Stimulated activated CD4-positive, alpha-beta T cell treated with anti-CD3 and anti-CD28 coated beads, Interleukin-15, amount 100 ng/mL, for 24 hours (primary cell): ENCODE measurements at regions not wholly inside any gene's neighbourhood (a gene's known extent, or its start where the extent isn't known, plus 50 kb on each side); places are given as distances from the start of the nearest gene placed in this dataset.

Experiments
- DNase-seq: peaks from one replicate; pipeline ENCODE4 v3.0.0-alpha.2; 2020

DNA sequence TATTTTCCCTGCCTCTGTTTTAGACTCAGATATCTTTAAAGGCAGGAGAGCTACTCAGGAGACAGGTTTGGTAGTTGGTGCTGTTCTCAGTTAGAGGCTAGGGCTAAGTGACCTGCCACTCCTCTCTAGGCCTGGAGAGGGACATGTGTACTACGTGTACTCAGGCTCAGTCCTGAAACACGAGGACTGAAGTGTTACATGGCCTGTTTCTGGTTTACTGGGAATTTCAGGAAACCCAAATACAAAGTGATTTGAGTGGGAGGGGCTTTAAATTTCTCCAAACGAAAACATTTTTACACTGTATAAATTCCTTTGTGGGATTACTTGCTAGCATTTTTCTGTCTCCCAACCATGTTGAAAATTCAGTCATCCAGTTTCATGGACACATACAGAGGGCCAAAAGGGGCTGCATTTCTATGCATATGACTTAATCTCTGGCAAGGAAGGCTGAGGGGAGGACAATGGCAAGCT, 343.3 kb downstream of the CYP26B1 start:
- no peak for DNase-seq

DNA sequence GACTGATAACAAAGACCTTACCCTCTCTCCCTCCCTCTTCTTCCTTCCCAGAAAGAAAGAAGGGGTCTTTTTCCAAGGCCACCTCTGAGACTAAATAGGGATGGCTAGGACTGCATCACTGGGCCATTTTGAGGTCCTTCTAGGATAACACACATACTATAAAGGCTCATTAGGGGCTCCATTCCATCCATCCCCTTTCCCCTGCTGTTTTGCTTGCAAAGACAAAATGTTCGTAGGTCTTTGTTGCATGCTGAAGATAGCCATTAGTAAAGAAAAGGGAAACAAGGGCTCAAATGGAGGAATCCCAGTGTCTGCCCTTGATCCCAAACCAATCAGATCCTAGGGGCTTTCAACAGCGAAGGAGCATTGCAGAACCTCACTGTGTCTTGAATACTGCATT, 344.3 kb downstream of the CYP26B1 start:
- DNase-seq: no peak

DNA sequence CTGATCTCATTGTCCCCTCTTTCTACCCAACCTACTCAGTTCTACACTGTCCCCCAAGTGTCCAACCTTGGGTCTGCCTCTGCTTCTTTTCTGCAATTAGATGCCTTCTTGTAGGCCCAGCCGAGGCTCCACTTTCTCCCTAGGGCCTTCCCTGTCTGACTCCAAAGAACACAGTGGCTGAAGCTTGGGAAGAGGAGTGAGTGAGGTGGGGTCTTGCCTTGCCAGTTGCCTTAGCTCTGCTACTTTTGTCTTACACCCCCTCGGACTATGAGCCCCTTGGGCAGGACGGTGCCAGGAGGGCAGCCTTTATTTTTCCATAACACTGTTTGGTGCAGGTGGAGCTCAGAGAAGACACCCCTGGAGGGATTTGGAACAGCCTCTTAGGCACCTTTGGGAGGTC, 345.1 kb downstream of the CYP26B1 start:
- DNase-seq: no peak

DNA sequence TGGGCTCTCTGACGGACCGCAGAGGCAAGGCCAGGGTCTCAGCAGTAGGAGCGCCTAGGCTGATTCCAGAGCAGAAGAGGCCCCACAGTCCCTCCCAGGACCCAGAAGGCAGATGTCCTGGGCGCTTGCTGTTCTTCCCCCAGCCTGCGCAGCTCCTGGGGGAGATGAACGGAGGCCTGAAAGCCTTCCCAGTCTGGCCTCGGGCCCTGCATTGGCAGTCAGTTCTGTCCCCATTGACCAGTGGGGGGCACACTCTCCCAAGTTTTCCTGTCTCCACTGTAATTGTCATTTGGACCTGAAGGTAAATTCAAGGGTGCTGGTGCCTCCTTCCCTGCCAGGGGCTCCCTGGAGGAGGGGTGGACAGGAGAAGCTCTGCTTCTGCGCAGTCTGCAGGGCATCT, 345.7 kb downstream of the CYP26B1 start:
- DNase-seq: peak; percentile 21

DNA sequence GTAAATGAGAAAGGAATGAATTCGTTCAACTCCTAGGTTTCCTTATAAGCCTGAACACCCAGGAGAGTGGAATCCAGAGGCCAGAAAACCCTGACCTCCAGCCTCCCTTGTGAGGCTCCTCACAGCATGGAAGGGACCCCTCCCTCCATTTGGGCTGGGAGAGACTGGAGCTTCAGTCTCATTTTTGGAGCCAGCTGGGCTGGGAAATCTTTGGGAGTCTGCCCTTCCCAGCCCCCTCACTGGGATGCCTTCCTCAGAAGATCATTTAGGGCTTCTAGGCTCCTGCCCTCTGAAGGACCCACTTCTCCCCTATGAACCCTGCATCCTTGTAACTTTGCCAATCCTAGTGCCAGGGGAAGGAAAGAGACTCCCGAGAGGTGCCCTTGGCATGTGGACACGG, 346.1 kb downstream of the CYP26B1 start:
- DNase-seq: no peak

DNA sequence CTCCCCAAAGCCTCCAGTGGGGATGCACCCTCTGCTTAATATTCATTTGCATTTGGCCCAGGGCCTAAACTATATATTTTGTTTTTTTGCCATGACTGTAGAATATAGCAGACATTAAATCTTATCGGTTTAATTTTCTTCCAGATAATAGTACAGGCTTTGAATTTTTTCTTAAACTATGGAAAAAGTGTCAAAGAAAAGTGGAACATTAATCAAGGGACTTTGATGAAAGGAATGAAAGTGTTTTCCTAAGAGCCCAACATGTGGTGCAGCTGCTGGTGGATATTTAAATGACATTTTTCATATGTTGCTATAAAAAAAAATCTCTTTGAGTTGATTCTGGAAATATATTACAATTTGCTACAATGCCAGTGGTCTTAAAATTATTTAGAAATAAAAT, 346.8 kb downstream of the CYP26B1 start:
- no peak for DNase-seq

DNA sequence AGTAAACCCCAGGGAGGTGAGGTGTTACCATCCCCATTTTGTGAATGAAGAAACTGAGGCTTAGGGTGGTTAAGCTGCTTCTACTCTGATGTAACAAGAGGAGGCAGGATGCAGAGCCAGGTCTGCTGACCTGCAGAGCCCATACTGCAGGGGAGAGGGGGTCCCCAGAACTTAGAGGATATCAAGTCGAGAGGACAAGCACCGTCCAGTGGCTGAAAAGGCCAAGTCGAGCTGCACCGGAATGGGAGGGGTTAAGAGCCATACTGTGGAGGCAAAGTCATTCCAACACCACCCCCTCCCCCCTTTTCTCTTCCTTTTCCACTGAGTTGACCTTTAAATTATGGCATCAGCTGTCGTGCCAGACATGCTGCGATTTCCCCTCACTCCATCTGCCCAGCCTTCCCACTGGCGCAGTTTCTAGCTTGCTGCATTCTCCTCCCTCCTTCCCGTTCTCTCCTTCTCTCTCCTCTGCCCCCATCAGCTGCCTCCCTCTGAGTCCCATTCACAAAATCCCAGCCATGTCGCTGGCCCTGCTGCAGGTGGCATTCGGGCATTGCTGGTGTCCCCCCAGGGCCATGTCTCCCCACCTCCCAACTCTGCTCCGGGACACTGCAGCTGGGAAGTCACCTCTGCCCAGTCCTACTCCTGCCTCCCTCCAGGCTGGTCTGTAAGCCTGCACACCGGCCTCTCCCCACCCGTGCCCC, 346.9 kb downstream of the DYSF start:
- no peak for DNase-seq

DNA sequence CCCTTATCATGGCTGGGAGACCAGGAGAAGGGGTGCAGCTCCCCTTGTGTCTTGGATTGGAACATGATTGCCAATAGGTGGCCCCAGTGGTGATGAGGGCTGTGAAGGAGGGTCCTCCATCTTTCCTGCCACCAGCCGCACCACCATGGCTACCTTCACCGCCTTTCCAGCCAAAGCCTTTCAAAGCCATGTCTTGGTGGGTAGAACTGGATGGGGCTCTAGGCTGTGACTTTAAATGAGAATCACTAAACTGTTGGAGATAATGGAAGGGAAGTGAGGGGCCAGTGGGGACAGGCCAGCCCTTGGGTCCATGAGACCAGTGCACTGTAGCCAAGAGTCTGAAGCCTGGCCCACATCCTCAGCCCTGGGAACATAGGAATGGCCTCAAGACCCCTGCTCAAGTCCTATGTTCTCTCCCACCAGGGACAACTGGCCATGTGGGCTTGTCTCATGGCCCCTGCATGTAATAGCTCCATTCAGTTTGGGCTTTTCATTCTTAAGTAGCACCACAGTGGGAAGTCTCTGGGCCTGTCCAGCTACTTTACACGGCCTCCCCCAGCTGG, 345.7 kb downstream of the DYSF start:
- DNase-seq: no peak

DNA sequence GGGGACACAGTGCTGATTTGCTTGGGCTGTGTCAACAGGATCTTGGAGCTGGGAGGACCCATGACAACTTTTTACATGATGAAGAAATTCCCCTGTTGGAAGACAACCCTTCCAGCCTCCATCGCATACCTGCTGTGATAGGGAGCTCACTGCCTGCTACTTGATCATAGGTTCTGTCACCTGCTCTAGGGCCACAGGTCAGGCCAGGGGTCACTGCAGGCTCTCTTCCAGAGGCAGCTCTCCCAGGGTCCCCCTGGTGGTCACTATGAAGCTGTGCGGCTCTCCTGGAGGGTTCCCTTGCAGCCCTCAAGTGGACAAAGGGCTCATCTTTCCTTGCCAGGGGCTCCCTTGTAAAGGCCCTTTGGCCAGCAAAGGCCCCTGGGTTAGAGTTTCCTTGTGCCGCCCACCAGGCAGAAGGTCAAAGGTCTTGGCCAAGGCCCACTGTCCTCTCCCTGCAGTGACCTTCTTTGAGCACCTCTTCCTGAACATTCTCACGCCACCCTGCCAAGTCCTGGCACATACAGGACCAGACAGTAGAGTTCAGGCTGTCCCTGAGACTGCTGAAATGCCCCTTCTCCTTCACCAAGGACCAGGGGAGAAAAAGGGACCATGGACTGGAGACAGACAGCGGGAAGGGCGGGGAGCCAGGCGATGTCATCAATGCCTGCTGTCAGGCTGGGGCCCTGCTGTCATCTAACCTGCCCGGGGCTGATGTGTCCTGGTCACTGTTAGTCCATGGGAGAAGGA, 345.1 kb downstream of the DYSF start:
- DNase-seq: peak; percentile 26

DNA sequence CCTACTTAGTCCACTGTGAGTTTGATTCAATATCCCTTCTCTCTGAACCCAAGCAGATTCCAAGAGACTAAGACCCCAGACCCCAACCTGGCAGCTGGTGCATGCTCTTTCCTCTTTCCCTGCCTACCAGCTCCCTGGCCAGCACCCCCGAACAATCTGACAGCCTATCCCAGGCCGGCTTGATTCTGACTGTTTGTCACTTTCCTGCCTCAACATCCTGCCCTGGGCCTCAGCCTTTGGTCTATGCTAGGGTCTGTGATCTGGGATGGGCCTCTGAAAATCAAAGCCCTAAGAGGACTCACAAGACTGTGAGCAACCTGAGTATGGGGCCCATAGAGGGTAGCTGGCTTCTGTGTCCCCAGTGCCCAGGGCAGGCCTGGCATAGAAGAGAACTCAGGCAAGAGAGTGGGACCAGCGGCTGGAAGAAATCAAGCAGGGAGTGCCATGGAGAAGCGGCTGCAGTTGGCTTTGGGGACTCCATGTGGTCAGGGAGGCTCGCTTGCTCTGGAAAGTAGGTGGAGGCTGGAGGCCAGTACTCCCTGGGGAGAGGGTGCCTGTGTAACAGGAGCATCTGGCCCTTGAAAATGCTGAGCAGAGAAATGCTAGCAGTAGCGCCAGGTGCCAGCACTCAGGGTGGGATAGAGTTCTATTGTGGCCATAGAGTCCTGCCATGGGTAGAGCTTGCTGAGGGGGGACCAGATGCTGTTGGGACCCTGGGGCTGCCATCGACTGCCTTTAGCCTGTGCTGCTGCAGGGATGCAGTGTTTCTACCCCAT, 343.9 kb downstream of the DYSF start:
- no peak for DNase-seq

DNA sequence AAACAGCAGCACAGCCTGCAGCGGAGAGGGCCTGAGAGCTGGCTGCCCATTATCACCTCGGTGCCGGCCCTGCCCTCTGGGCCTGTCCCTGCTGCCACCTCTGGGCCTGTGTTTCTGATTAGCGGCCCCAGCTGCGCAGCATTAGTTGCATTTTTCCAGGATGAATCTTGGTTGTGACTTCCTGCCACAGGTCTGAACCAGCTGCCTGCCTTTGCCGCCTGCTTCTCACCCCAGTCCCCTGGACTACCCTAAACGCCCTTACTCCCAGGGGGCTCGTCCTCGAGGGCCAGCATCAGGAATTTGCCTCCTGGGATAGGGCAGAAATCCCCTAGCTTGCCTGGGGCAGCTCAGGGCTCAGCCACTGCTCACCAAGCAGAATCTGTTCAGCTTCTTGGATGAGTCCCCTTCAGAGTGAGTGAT, 342.8 kb downstream of the DYSF start:
- DNase-seq: no peak

DNA sequence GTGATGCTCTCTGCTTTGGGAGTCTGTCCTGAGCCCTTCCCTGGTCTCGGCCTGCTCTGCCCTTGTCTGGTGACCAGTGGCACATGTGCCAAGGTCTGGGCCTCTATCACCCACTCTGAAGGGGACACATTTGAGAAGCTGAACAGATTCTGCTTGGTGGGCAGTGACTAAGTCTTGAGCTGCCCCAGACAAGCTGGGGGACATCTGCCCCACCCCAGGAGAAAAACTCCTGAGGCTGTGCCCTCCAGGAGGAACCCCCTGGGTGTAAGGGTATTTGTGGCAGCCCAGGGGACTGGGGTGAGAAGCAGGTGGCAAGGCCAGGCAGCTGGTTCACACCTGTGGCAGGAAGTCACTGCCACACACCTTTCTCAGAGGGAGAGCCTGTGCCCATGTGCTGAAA, 342.1 kb downstream of the DYSF start:
- no peak for DNase-seq

DNA sequence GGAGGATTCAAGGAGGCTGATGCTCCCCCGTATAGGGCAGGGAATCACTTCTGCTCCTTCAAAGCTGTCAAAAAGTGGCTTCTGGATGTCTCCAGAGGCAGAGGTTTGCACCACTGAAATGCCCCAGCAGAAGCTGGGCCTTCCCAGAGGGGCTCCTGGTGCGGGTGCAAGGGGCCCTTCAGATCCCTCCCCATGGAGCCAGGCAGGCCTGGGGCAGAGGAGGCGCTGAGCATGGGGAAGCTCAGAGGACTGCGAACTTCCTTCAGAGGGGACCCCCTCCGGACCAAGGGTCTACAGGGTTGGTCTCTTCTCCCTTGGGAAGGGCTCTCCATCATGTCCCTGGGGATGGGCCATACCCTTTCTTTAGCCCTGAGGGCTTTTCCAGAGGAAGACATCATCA, 341.2 kb downstream of the DYSF start:
- DNase-seq: no peak

DNA sequence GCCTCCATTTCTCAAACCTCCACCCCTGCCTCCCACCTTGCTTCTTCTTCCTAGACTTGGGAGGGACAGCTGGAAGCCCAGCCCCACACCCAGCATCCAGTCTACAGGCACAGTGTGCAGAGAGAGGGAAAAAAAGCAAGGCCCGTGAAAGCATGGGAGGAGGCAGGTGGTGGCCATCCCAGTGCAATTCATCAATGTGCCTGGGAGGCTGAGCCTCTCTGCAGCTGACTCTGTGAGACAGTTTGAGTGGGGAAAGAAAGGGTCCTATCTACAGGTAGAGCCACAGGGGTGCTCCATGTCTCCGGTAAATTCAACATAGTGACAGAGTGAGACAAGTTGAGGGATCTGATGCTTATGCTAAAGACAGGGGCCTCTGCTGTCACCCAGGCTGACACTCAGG, 340.6 kb downstream of the DYSF start:
- DNase-seq: no peak

DNA sequence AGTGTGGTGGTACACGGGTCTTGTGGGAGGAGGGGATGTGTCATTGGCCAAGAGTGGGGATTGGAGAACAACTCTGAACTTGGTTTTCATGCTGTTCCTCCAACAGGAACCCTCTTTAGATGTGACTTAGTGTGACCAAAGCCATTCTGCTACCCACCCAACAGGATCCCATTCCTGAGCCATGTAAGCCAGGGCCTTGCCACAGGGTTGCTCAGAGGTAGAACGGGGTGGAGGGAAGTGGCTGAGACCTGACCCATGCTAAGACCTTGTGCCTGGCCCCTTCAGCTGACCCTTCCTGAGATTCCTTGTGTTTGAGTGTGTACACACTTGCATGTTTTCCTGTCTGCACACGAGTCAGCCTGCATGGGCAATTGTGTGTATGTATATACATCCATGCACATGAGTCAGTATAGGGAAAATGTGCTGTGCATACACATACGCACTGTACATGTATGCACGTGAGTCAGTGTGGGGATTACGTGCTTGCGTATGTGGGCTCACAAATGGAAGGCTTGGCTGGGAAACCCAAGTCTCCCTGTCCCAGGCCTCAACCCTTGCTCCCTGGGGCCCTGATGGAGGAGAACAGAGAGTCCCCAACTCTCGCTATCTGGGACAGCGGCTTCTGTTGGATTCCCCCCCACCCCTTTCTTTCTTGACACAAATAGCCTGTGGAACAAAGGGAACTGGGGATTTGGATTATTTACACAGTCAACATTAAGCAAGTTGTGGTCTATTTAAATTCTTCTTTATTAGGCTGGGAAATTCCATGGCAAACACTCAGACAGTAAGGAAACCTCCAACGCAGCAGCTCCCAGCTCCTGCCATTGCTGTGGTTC, 339.8 kb downstream of the DYSF start:
- DNase-seq: no peak

DNA sequence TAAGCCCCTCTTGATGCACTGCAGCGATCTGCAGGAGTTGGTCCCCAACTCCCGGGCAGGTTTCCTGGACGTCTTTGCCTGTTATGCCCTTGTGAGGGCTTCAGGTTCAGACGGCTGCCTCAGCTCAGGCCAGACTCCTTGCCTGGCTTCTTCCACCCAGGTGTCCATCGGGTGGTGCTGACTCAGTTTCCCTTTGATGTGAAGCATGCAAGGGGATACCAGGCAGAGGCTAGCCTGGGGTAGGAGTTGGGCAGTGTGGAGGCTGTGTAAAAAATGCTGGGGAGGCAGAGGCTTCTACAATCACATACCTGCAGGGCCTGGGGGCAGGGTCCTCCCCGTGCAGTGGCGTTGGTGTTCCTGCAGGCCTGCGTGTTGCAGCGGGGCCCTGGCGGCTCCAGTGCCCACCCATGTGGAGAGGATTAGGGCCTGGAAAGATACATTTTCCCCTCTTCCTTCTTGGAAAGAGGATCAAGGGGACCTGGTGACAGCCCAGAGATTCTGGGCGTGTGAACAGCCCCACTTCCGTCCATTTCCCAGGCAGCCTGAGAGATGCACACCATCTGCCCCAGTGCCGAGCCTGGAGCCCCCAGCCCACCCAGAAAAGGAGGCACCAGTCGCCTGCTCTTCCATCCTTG, 338.3 kb downstream of the DYSF start:
- no peak for DNase-seq

DNA sequence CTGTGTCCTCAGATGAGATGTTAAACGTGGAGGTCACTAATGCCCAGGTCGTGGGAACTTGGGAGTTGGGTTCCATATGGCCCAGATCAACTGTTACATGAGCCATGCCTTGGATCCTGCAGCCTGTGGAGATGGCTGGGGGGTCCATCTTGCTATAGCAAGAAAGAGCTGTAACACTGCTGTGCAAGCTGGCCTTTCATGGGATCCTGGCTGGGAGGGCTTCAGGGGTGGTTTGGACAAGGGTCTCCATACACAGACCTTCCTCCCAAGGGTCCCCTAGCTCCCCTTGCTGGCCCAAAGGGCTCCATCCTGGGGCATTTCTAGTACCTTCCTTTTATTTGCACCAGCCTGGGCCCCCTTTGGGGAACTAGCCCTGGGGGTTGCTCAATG, 337.7 kb downstream of the DYSF start:
- DNase-seq: no peak

DNA sequence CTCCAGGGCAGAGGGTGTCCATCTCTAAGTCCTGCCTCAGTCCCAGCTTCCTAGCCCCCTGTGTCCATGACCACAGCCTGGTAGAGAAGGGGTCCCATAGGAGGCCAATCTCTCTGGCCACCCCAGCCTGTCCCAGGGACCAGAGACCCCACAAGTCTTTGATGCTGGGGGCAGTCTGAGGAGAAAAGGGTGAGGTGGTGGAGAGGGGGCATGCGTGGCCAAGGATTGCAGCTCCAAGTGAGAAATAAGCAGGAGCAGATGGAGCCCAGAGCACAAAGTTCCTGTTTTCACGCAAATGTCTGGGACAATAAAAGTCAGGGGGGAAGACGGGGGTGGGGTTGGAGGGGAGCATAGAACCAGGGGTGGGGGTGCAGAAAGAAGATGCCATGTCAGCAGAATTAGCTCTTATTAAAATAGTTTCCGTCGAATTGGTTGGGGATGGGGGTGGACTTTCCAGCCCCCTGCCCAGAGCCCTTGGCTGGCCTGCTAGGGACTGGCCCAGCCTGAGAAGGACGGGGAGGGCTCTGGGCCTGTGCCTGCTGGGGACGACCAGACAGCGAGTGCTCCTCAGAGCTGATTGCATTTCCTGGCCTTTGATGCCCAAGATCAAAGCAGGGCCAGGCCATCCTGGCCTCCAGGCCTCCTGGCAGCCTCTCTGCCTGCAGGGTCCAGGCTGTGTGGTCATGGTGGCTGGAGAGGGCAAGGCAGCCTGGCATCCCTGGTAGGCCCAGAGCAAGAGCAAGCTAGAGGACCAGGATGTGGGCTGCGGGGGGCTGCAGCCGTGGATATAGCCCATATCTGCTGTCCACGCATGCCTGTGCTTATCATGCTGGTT, 337.1 kb downstream of the DYSF start:
- no peak for DNase-seq

DNA sequence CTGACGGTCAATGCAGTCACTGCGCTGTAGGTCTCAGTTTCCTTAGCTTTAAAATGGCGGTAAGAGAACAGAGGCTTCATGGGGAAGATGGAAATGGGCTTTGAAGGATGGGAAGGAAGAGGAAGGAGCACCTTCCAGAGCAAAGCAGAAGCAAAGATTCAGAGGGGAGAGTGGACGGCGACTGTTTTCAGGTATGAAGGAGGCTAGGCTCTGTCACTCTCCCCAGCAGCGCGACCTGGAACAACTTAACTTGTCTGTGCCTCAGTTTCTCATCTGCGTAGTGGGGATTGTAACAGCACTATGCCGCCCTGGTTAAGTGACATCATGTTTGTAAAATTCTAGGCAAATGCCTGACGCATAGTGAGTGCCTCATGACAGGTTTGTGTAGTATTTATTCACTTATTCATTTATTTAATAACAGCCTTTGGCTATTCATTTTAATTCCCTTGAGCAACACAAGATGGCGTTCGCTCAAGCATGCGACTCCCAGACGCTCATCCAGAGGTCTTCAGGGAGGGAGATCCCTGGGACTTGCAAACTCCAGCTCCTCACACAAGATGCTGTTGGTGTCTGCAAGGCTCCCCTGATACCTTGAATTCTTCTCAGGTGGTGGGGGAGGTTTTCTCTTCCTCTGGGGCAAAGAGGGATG, 336.3 kb downstream of the DYSF start:
- no peak for DNase-seq

DNA sequence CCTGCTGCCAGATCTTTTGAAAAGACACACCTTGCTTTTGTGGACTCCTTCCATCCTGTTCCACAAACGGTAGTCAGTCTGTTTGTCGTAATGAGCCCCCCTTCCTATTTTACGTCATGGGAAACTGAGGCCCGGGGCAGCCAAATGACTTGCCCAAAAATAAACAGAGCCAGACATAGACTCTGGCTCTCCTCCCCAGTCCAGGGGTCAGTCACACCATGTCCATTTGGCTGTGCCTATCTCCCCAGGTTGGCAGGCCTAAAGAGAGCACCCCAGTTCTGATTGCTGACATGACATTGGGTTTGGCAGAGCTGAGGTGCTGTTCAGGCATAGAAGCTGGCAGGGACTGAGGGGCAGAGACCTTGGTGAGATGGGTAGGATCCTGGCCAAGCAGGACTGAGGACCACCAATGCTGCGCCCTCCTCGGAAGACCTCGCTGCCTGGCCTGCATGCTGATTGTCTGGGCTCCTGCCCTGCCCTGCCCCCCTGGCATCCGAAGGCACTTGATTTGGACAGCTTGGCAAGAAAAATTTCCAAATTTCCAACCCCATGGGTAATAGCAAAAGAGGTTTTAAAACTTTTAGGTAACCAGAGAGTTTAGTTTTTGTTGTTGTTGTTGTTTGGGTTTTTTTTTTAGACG, 335.4 kb downstream of the DYSF start:
- DNase-seq: no peak
